IMR-90 (cell line): ENCODE measurements at regions not wholly inside any gene's neighbourhood (a gene's known extent, or its start where the extent isn't known, plus 50 kb on each side); places are given as distances from the start of the nearest gene placed in this dataset.

Experiments used
- ATAC-seq: fragments of 200-7000 bp; cut with Tn5 transposase; 2 replicates; pipeline ENCODE4 v1.9.1; 2020; ENCODE audit warnings: low read depth, mild to moderate bottlenecking, moderate library complexity
- BruUV-seq: library from RNA; stranded (reverse); fragments of 400-500 nt; replicated peaks from 2 replicates; lab custom pipeline; 2021; lab: Mats Ljungman, UMichigan
- CTCF ChIA-PET: fragments of 300-600 bp; formaldehyde crosslinking; extraction: SDS; loops from one replicate; lab custom pipeline; 2021; ENCODE audit warnings: antibody characterized with exemption; lab: Yijun Ruan, JAX
- POLR2A ChIA-PET: fragments of 300-600 bp; sonication (Branson Sonifier 250); formaldehyde crosslinking; loops from one replicate; lab custom pipeline; 2022; ENCODE audit warnings: antibody characterized with exemption; ENCODE audit not compliant: unreplicated experiment; lab: Charles Lee
- DNase-seq: peaks from one replicate; pipeline ENCODE4 v3.0.0; 2013
- H2AFZ ChIP-seq: replicated peaks from 2 replicates; pipeline ENCODE3; 2013; ENCODE audit warnings: low read length, mild to moderate bottlenecking; ENCODE audit not compliant: poor library complexity
- H2AK5ac ChIP-seq: 2 replicates; pipeline ENCODE4 v1.6.1; 2013; ENCODE audit warnings: low read depth, low read length, inconsistent platforms
- H2AK9ac ChIP-seq: replicated peaks from 2 replicates; pipeline ENCODE3; 2013; ENCODE audit warnings: mild to moderate bottlenecking, low read depth, low read length, moderate library complexity; ENCODE audit not compliant: poor library complexity
- H2BK120ac ChIP-seq: 2 replicates; pipeline ENCODE4 v1.6.1; 2013; ENCODE audit warnings: low read depth, low read length, inconsistent platforms
- H2BK15ac ChIP-seq: 3 replicates; pipeline ENCODE4 v1.6.1; 2013; ENCODE audit warnings: low read depth, low read length, inconsistent platforms
- H2BK20ac ChIP-seq: 2 replicates; pipeline ENCODE4 v1.6.1; 2013; ENCODE audit warnings: low read depth, mild to moderate bottlenecking, inconsistent platforms, low read length, moderate library complexity
- H2BK5ac ChIP-seq: 2 replicates; pipeline ENCODE4 v1.6.1; 2013; ENCODE audit warnings: mild to moderate bottlenecking, low read depth, low read length, inconsistent platforms; ENCODE audit not compliant: poor library complexity, severe bottlenecking
- H3K14ac ChIP-seq: replicated peaks from 2 replicates; pipeline ENCODE4 v1.6.1; 2013; ENCODE audit warnings: low read depth, low read length, inconsistent platforms
- H3K18ac ChIP-seq: 2 replicates; pipeline ENCODE4 v1.6.1; 2013; ENCODE audit warnings: low read depth, low read length, control low read depth
- H3K23ac ChIP-seq: 2 replicates; pipeline ENCODE4 v1.6.1; 2013; ENCODE audit warnings: low read depth, low read length, inconsistent platforms
- H3K27ac ChIP-seq: 2 replicates; pipeline ENCODE4 v1.5.1; 2013; ENCODE audit warnings: mild to moderate bottlenecking, control low read depth, low read length; ENCODE audit not compliant: insufficient read depth
- H3K27me3 ChIP-seq: 2 replicates; pipeline ENCODE4 v1.6.1; 2013; ENCODE audit warnings: low read length; ENCODE audit not compliant: control insufficient read depth, insufficient read depth
- H3K36me3 ChIP-seq: 2 replicates; pipeline ENCODE4 v1.6.1; 2013; ENCODE audit warnings: low read length, mixed read lengths; ENCODE audit not compliant: control insufficient read depth, insufficient read depth
- H3K4ac ChIP-seq: 2 replicates; pipeline ENCODE4 v1.6.1; 2013; ENCODE audit warnings: low read depth, low read length, inconsistent platforms
- H3K4me1 ChIP-seq: 2 replicates; pipeline ENCODE4 v1.6.1; 2013; ENCODE audit warnings: low read length, mixed read lengths; ENCODE audit not compliant: control insufficient read depth, insufficient read depth
- H3K4me2 ChIP-seq: 2 replicates; pipeline ENCODE4 v1.6.1; 2013; ENCODE audit warnings: low read depth, mild to moderate bottlenecking, control low read depth, low read length, moderate library complexity
- H3K4me3 ChIP-seq: 2 replicates; pipeline ENCODE4 v1.5.1; 2013; ENCODE audit warnings: low read depth, mild to moderate bottlenecking, control low read depth, low read length, moderate library complexity; ENCODE audit not compliant: insufficient read depth
- H3K56ac ChIP-seq: 2 replicates; pipeline ENCODE4 v1.6.1; 2013; ENCODE audit warnings: low read length, inconsistent platforms; ENCODE audit not compliant: insufficient read depth; ENCODE audit errors: extremely low read depth
- H3K79me1 ChIP-seq, 2 experiments: 2 replicates each; pipeline ENCODE4 v1.6.1; 2013; ENCODE audit warnings: low read length in 2 of 2, inconsistent platforms in 1 of 2, low read depth in 1 of 2
- H3K9ac ChIP-seq: 2 replicates; pipeline ENCODE4 v1.6.1; 2013; ENCODE audit warnings: low read depth, low read length, control low read depth
- H3K9me1 ChIP-seq: 2 replicates; pipeline ENCODE4 v1.6.1; 2013; ENCODE audit warnings: low read length, inconsistent platforms; ENCODE audit not compliant: insufficient read depth
- H3K9me3 ChIP-seq: 2 replicates; pipeline ENCODE4 v1.6.1; 2013; ENCODE audit warnings: low read length; ENCODE audit not compliant: control insufficient read depth, insufficient read depth
- H4K20me1 ChIP-seq: 2 replicates; pipeline ENCODE4 v1.6.1; 2013; ENCODE audit warnings: low read length, inconsistent platforms; ENCODE audit not compliant: insufficient read depth
- H4K5ac ChIP-seq: 2 replicates; pipeline ENCODE4 v1.6.1; 2013; ENCODE audit warnings: mild to moderate bottlenecking, low read depth, low read length, control low read depth
- H4K8ac ChIP-seq, 2 experiments: 2 replicates each; pipeline ENCODE4 v1.6.1; 2013; ENCODE audit warnings: low read depth in 2 of 2, low read length in 2 of 2, control low read depth in 1 of 2, inconsistent platforms in 1 of 2
- H4K91ac ChIP-seq: 2 replicates; pipeline ENCODE4 v1.6.1; 2013; ENCODE audit warnings: low read depth, low read length, inconsistent platforms; ENCODE audit not compliant: insufficient read depth
- CEBPB ChIP-seq: IDR thresholded peaks from 2 replicates; pipeline ENCODE4 v1.6.1; 2012; ENCODE audit warnings: low read depth, low read length, improper control_type of control experiment
- CHD1 ChIP-seq: IDR thresholded peaks from 2 replicates; pipeline ENCODE4 v1.6.1; 2012; ENCODE audit warnings: low read depth, low read length, improper control_type of control experiment
- SMC3 ChIP-seq: fragments of 150-350 bp; IDR thresholded peaks from 2 replicates; pipeline ENCODE4 v1.6.1; 2016; ENCODE audit warnings: low read depth, mild to moderate bottlenecking, antibody characterized with exemption, low read length, moderate library complexity
- dilution Hi-C: fragments of 300-500 bp; cut with HindIII; formaldehyde crosslinking; loops from one replicate; pipeline ENCODE4 v1.14.3; 2018; ENCODE audit warnings: low sequenced_read_pairs; ENCODE audit not compliant: unreplicated experiment
- in situ Hi-C: fragments of 300-500 bp; cut with MboI; formaldehyde crosslinking; loops from 3 replicates; pipeline ENCODE4 v1.14.3; 2019; ENCODE audit warnings: low sequenced_read_pairs, inconsistent platforms, mixed read lengths
- intact Hi-C: fragments of 100-400 bp; cut with micrococcal nuclease; formaldehyde crosslinking; loops from 2 replicates; pipeline ENCODE4 v1.10.0; 2022

GRCh38 chr7:85887133-85887532 lies 700.3 kb upstream of the SEMA3D start:
- Histone ChIP-seq H4K5ac (no peak overlapping the region), H3K23ac (no peak overlapping the region), H3K56ac (no peak overlapping the region), H2BK20ac (no peak overlapping the region), H4K20me1 (no peaks in the 10 kb centered on the region), H2AFZ (no peak overlapping the region), H3K14ac (no peak overlapping the region), H2BK120ac (no peak overlapping the region), H3K4me2 (no peak overlapping the region), H3K4ac (no peak overlapping the region), H2AK5ac (no peak overlapping the region), H3K18ac (no peak overlapping the region), H3K4me1 (no peaks in the 10 kb centered on the region), H3K9me1 (no peaks in the 10 kb centered on the region), H3K27ac (no peak overlapping the region), H2AK9ac (no peak overlapping the region), H3K9ac (no peak overlapping the region), H2BK5ac (no peak overlapping the region), H4K91ac (no peak overlapping the region), H3K79me1 (no peaks in the 10 kb centered on the region), H4K8ac (no peak overlapping the region), H3K9me3 (no peaks in the 10 kb centered on the region), H2BK15ac (no peak overlapping the region), H3K27me3 (no peaks in the 10 kb centered on the region), H3K36me3 (no peaks in the 10 kb centered on the region), H3K4me3 (no peak overlapping the region)
- ChIA-PET CTCF (interaction anchor here (0.5 kb wide), 1 partner anchor 1510 kb away, joined by 3 read pairs; no protein-coding TSS in a partner anchor), POLR2A (no interaction called here)
- no peak for TF ChIP-seq CHD1
- TF ChIP-seq CEBPB: no peak
- no peak for TF ChIP-seq SMC3
- intact Hi-C loops: no loop called here
- DNase-seq (no peak), ATAC-seq (no peak)
- BruUV-seq: no TSS peak
- dilution Hi-C loops: no loop called here
- in situ Hi-C loops: loop anchor here (25.0 kb wide), 1 partner anchor 575 kb away; no protein-coding TSS in a partner anchor
